ENCODE measurements at regions not wholly inside any gene's neighbourhood (a gene's known extent, or its start where the extent isn't known, plus 50 kb on each side); places are given as distances from the start of the nearest gene placed in this dataset.

- DNase-seq (no peak), ATAC-seq (no peak)
- H3K4me3 Mint-ChIP-seq = no peak overlapping the region
- no peaks in the 10 kb centered on the region for H3K36me3 Mint-ChIP-seq (ENCODE audit: insufficient read depth)
- H3K9me3 Mint-ChIP-seq = peaks cover 4% of the 10 kb centered on the region
- H3K4me1 Mint-ChIP-seq (ENCODE audit: low read depth) = no peaks in the 10 kb centered on the region
- H3K27me3 Mint-ChIP-seq (ENCODE audit: low read depth) = no peaks in the 10 kb centered on the region
These were observed 520.5 kb downstream of the GLRX3 start for GRCh38 chr10:130656582-130657133.

GRCh38 chr10:130658687-130659290 is 522.6 kb downstream of the GLRX3 start:
- H3K4me1 Mint-ChIP-seq (ENCODE audit: low read depth) = no peaks in the 10 kb centered on the region
- no peak for DNase-seq
- no peak overlapping the region for H3K4me3 Mint-ChIP-seq
- ATAC-seq = no peak
- H3K9me3 Mint-ChIP-seq = no peaks in the 10 kb centered on the region
- H3K27me3 Mint-ChIP-seq (ENCODE audit: low read depth) = no peaks in the 10 kb centered on the region
- no peaks in the 10 kb centered on the region for H3K36me3 Mint-ChIP-seq (ENCODE audit: insufficient read depth)

- no peak overlapping the region for H3K4me3 Mint-ChIP-seq
- H3K9me3 Mint-ChIP-seq = no peaks in the 10 kb centered on the region
- no peaks in the 10 kb centered on the region for H3K27me3 Mint-ChIP-seq (ENCODE audit: low read depth)
- H3K36me3 Mint-ChIP-seq (ENCODE audit: insufficient read depth) = no peaks in the 10 kb centered on the region
- DNase-seq (no peak), ATAC-seq (no peak)
- H3K4me1 Mint-ChIP-seq (ENCODE audit: low read depth) = no peaks in the 10 kb centered on the region
These were observed 523.3 kb downstream of the GLRX3 start for GRCh38 chr10:130659528-130659927.

- Mint-ChIP-seq H3K36me3 (ENCODE audit: insufficient read depth) (no peaks in the 10 kb centered on the region), H3K9me3 (no peaks in the 10 kb centered on the region), H3K4me1 (ENCODE audit: low read depth) (no peaks in the 10 kb centered on the region), H3K27me3 (ENCODE audit: low read depth) (no peaks in the 10 kb centered on the region), H3K4me3 (no peak overlapping the region)
- ATAC-seq (no peak), DNase-seq (no peak)
These were observed 524.1 kb downstream of the GLRX3 start for GRCh38 chr10:130660266-130660665.

GRCh38 chr10:130661419-130661818 is 525.2 kb downstream of the GLRX3 start:
- no peaks in the 10 kb centered on the region for H3K9me3 Mint-ChIP-seq
- no peak for DNase-seq
- ATAC-seq = no peak
- no peaks in the 10 kb centered on the region for H3K36me3 Mint-ChIP-seq (ENCODE audit: insufficient read depth)
- no peaks in the 10 kb centered on the region for H3K4me1 Mint-ChIP-seq (ENCODE audit: low read depth)
- H3K4me3 Mint-ChIP-seq = no peak overlapping the region
- H3K27me3 Mint-ChIP-seq (ENCODE audit: low read depth) = peaks cover 3% of the 10 kb centered on the region

GRCh38 chr10:130662775-130663174 is 526.6 kb downstream of the GLRX3 start:
- no peaks in the 10 kb centered on the region for H3K36me3 Mint-ChIP-seq (ENCODE audit: insufficient read depth)
- H3K4me3 Mint-ChIP-seq = no peak overlapping the region
- no peaks in the 10 kb centered on the region for H3K9me3 Mint-ChIP-seq
- DNase-seq (no peak), ATAC-seq (no peak)
- H3K4me1 Mint-ChIP-seq (ENCODE audit: low read depth) = no peaks in the 10 kb centered on the region
- H3K27me3 Mint-ChIP-seq (ENCODE audit: low read depth) = peaks cover 3% of the 10 kb centered on the region

- Mint-ChIP-seq H3K36me3 (ENCODE audit: insufficient read depth) (no peaks in the 10 kb centered on the region), H3K9me3 (no peaks in the 10 kb centered on the region), H3K27me3 (ENCODE audit: low read depth) (peaks cover 3% of the 10 kb centered on the region), H3K4me1 (ENCODE audit: low read depth) (no peaks in the 10 kb centered on the region), H3K4me3 (no peak overlapping the region)
- DNase-seq = no peak
- no peak for ATAC-seq
These were observed 528.3 kb downstream of the GLRX3 start for GRCh38 chr10:130664526-130664925.

GRCh38 chr10:130666215-130666614 is 530.0 kb downstream of the GLRX3 start:
- peaks cover 3% of the 10 kb centered on the region for H3K27me3 Mint-ChIP-seq (ENCODE audit: low read depth)
- no peaks in the 10 kb centered on the region for H3K9me3 Mint-ChIP-seq
- DNase-seq (no peak), ATAC-seq (no peak)
- H3K4me1 Mint-ChIP-seq (ENCODE audit: low read depth) = no peaks in the 10 kb centered on the region
- no peak overlapping the region for H3K4me3 Mint-ChIP-seq
- H3K36me3 Mint-ChIP-seq (ENCODE audit: insufficient read depth) = no peaks in the 10 kb centered on the region

GRCh38 chr10:130686689-130687300 is 550.6 kb downstream of the GLRX3 start:
- peaks cover 2% of the 10 kb centered on the region for H3K27me3 Mint-ChIP-seq (ENCODE audit: low read depth)
- peaks cover 5% of the 10 kb centered on the region for H3K9me3 Mint-ChIP-seq
- DNase-seq (no peak), ATAC-seq (no peak)
- no peak overlapping the region for H3K4me3 Mint-ChIP-seq
- no peaks in the 10 kb centered on the region for H3K36me3 Mint-ChIP-seq (ENCODE audit: insufficient read depth)
- no peaks in the 10 kb centered on the region for H3K4me1 Mint-ChIP-seq (ENCODE audit: low read depth)

GRCh38 chr10:130687566-130687965 is 551.4 kb downstream of the GLRX3 start:
- no peak overlapping the region for H3K4me3 Mint-ChIP-seq
- no peaks in the 10 kb centered on the region for H3K36me3 Mint-ChIP-seq (ENCODE audit: insufficient read depth)
- ATAC-seq (no peak), DNase-seq (no peak)
- no peaks in the 10 kb centered on the region for H3K4me1 Mint-ChIP-seq (ENCODE audit: low read depth)
- H3K27me3 Mint-ChIP-seq (ENCODE audit: low read depth) = peaks cover 2% of the 10 kb centered on the region
- H3K9me3 Mint-ChIP-seq = peaks cover 5% of the 10 kb centered on the region

GRCh38 chr10:130689743-130690626 is 553.8 kb downstream of the GLRX3 start:
- no peak for DNase-seq
- Mint-ChIP-seq H3K4me3 (no peak overlapping the region), H3K36me3 (ENCODE audit: insufficient read depth) (no peaks in the 10 kb centered on the region), H3K27me3 (ENCODE audit: low read depth) (peaks cover 2% of the 10 kb centered on the region), H3K9me3 (no peaks in the 10 kb centered on the region), H3K4me1 (ENCODE audit: low read depth) (no peaks in the 10 kb centered on the region)
- no peak for ATAC-seq

- Mint-ChIP-seq H3K4me3 (no peak overlapping the region), H3K27me3 (ENCODE audit: low read depth) (peaks cover 2% of the 10 kb centered on the region), H3K9me3 (no peaks in the 10 kb centered on the region), H3K4me1 (ENCODE audit: low read depth) (no peaks in the 10 kb centered on the region), H3K36me3 (ENCODE audit: insufficient read depth) (no peaks in the 10 kb centered on the region)
- no peak for ATAC-seq
- DNase-seq = no peak
These were observed 555.6 kb downstream of the GLRX3 start for GRCh38 chr10:130691776-130692175.

- Mint-ChIP-seq H3K4me1 (ENCODE audit: low read depth) (no peaks in the 10 kb centered on the region), H3K27me3 (ENCODE audit: low read depth) (peaks cover 1% of the 10 kb centered on the region), H3K4me3 (no peak overlapping the region), H3K36me3 (ENCODE audit: insufficient read depth) (no peaks in the 10 kb centered on the region), H3K9me3 (peaks cover 4% of the 10 kb centered on the region)
- ATAC-seq (no peak), DNase-seq (no peak)
These were observed 560.7 kb downstream of the GLRX3 start for GRCh38 chr10:130696870-130697269.

- no peak for DNase-seq
- Mint-ChIP-seq H3K4me3 (no peak overlapping the region), H3K9me3 (no peaks in the 10 kb centered on the region), H3K36me3 (ENCODE audit: insufficient read depth) (no peaks in the 10 kb centered on the region), H3K4me1 (ENCODE audit: low read depth) (no peaks in the 10 kb centered on the region), H3K27me3 (ENCODE audit: low read depth) (no peaks in the 10 kb centered on the region)
- no peak for ATAC-seq
These were observed 571.3 kb downstream of the GLRX3 start for GRCh38 chr10:130707389-130707979.

Measured in activated T-cell treated with anti-CD3 and anti-CD28 coated beads, Interleukin-2, amount 50 U/mL, for 4 hours (primary cell).